Vagina (tissue), 2 donors: ENCODE measurements at regions not wholly inside any gene's neighbourhood (a gene's known extent, or its start where the extent isn't known, plus 50 kb on each side); places are given as distances from the start of the nearest gene placed in this dataset.

Source experiments
- DNase-seq, 2 donors: peaks; one replicate each; pipeline ENCODE4 v3.0.0-alpha.2; 2017; ENCODE audit errors: extremely low spot score in 2 of 2
- H3K27ac ChIP-seq: fragments of 200-600 bp; sonication (generic); one replicate; pipeline ENCODE4 v1.5.1; 2019
- H3K27me3 ChIP-seq: fragments of 200-600 bp; sonication (generic); one replicate; pipeline ENCODE4 v1.5.1; 2019
- H3K36me3 ChIP-seq, 2 donors: fragments of 200-600 bp; sonication (generic); one replicate each; pipeline ENCODE4 v1.5.1; 2017 to 2019
- H3K4me1 ChIP-seq: fragments of 200-600 bp; sonication (generic); one replicate; pipeline ENCODE4 v1.5.1; 2019
- H3K4me3 ChIP-seq, 2 donors: fragments of 200-600 bp; sonication (generic); 1 replicate in 1 of 2; 2 replicates in 1 of 2; pipeline ENCODE4 v1.5.1; 2016 to 2019
- H3K9me3 ChIP-seq: fragments of 200-600 bp; sonication (generic); one replicate; pipeline ENCODE4 v1.5.1; 2019
- POLR2A ChIP-seq, 2 donors: fragments of 450-650 bp; IDR thresholded peaks; one replicate each; pipeline ENCODE4 v1.6.1; 2017; ENCODE audit warnings: antibody characterized with exemption in 2 of 2, mild to moderate bottlenecking in 2 of 2, moderate library complexity in 2 of 2
- POLR2AphosphoS5 ChIP-seq, 2 donors: sonication (generic); formaldehyde crosslinking; IDR thresholded peaks; one replicate each; pipeline ENCODE4 v1.9.0; 2017; ENCODE audit warnings: antibody characterized with exemption in 2 of 2, mild to moderate bottlenecking in 2 of 2, low read depth in 1 of 2; ENCODE audit not compliant: insufficient read depth in 1 of 2
- intact Hi-C: fragments of 100-400 bp; cut with DNase I; formaldehyde crosslinking; loops from one replicate; pipeline ENCODE4 v1.15.1; 2023
- TF ChIP-seq, protein P1 (sequence below), 3 experiments: fragments of 450-650 bp in 2 of 3; fragments of 200-600 bp in 1 of 3; sonication (generic) in 1 of 3; IDR thresholded peaks; one replicate each; pipeline ENCODE4 v1.5.1; 2017 to 2019; ENCODE audit warnings: antibody characterized with exemption in 3 of 3, mild to moderate bottlenecking in 2 of 3, moderate library complexity in 2 of 3

DNA sequence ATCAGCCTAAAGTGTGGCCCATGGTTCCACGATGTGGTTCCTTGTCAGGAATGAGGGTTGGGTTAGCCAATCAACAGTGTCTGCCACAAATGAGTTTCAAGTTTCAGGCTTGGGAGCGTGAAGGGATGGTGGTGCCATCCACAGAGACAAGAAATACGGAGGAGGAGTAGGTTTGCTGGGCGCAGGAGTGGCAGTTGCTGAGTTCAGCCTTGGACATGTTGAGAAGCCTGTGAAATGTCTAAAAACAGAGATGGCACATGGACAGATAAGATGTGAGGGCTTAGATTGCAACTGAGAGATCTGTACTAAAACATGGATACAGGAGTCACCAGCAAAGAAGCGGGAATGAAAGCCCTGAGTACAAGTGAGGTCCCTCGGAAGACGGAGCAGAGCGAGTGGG, 481.0 kb downstream of the BCOR start:
- TF ChIP-seq POLR2AphosphoS5 (IDR thresholded peaks at IDR 0.05; ENCODE audit: insufficient read depth in 1 of 2, low read depth in 1 of 2) (no peak), POLR2A (IDR thresholded peaks at IDR 0.05) (no peak)
- TF ChIP-seq, protein P1, sequence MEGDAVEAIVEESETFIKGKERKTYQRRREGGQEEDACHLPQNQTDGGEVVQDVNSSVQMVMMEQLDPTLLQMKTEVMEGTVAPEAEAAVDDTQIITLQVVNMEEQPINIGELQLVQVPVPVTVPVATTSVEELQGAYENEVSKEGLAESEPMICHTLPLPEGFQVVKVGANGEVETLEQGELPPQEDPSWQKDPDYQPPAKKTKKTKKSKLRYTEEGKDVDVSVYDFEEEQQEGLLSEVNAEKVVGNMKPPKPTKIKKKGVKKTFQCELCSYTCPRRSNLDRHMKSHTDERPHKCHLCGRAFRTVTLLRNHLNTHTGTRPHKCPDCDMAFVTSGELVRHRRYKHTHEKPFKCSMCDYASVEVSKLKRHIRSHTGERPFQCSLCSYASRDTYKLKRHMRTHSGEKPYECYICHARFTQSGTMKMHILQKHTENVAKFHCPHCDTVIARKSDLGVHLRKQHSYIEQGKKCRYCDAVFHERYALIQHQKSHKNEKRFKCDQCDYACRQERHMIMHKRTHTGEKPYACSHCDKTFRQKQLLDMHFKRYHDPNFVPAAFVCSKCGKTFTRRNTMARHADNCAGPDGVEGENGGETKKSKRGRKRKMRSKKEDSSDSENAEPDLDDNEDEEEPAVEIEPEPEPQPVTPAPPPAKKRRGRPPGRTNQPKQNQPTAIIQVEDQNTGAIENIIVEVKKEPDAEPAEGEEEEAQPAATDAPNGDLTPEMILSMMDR (IDR thresholded peaks at IDR 0.05) = no peak
- no peaks in the 10 kb centered on the region for H3K27me3 ChIP-seq
- H3K27ac ChIP-seq = no peak overlapping the region
- H3K9me3 ChIP-seq = no peaks in the 10 kb centered on the region
- intact Hi-C loops = no loop called here
- H3K4me1 ChIP-seq = peaks cover 6% of the 10 kb centered on the region
- no peak for DNase-seq
- no peaks in the 10 kb centered on the region for H3K36me3 ChIP-seq
- no peak overlapping the region for H3K4me3 ChIP-seq

DNA sequence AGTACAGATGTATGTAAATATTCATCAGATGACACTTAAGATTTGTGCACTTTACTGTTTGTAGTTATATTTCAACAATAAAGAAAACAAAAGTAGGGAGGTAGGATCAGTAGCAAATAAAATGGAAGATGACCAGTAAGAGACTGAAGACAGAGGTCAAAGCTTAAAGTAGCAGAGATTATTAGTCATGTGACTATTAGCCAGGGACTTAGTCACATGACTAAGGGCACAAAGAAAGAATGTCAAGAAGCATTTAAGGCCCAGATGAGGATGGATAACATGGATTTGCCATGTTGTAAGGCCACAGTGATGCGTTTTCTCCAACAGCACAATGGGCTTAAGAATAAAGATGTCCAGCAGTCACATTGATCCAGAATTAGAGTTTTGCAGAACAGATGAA, 479.6 kb downstream of the BCOR start:
- H3K9me3 ChIP-seq = no peaks in the 10 kb centered on the region
- DNase-seq = no peak
- H3K27ac ChIP-seq = no peak overlapping the region
- peaks cover 6% of the 10 kb centered on the region for H3K4me1 ChIP-seq
- no peaks in the 10 kb centered on the region for H3K36me3 ChIP-seq
- no peaks in the 10 kb centered on the region for H3K27me3 ChIP-seq
- H3K4me3 ChIP-seq = no peak overlapping the region
- intact Hi-C loops = no loop called here
- TF ChIP-seq POLR2A (IDR thresholded peaks at IDR 0.05) = no peak
- TF ChIP-seq, protein P1 (IDR thresholded peaks at IDR 0.05) = no peak
- TF ChIP-seq POLR2AphosphoS5 (IDR thresholded peaks at IDR 0.05; ENCODE audit: insufficient read depth in 1 of 2, low read depth in 1 of 2) = no peak

DNA sequence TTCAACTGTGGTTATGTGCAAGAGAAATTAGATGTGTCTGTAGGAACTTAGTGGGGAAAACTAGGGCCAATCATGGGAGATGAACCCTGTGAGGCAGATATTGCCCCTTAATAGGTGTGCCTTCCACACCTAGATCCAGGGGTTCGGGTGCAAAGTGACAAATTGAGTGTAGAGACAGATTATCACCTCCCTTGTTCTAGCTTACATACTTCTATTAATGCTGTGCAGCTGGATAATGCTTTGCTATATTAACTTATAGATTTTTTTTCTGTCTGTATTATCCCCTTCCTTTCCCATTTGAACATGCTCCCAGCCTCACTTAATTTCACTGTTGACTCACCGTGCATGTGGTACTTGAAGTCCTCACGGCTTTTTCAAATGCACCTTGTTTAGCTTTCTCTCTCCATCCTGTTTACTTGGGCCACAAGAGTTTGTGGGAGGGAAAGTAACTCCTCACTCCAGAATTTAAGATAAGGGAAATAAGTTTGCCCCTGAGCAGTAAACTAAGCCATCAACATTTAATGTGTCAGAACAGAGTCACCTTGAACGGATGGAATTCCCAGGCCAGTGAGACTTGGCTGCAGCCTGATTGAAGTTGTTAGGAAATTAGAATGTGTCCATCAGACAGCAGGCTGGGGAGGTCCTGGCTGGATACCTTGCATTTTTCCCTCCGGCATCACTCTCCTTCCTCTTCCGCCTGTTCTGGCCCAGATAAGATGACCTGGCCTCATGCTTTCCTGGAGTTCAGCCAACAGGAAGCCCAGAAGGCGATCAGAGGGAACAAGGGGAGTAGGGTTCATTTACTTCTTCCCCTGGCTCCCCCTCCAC, 478.4 kb downstream of the BCOR start:
- Histone ChIP-seq H3K36me3 (no peaks in the 10 kb centered on the region), H3K4me3 (no peak overlapping the region), H3K4me1 (peaks cover 3% of the 10 kb centered on the region), H3K27ac (no peak overlapping the region), H3K27me3 (no peaks in the 10 kb centered on the region), H3K9me3 (no peaks in the 10 kb centered on the region)
- TF ChIP-seq POLR2AphosphoS5 (IDR thresholded peaks at IDR 0.05; ENCODE audit: insufficient read depth in 1 of 2, low read depth in 1 of 2) (no peak), POLR2A (IDR thresholded peaks at IDR 0.05) (no peak)
- TF ChIP-seq, protein P1 (IDR thresholded peaks at IDR 0.05) = no peak
- no peak for DNase-seq
- intact Hi-C loops = no loop called here

DNA sequence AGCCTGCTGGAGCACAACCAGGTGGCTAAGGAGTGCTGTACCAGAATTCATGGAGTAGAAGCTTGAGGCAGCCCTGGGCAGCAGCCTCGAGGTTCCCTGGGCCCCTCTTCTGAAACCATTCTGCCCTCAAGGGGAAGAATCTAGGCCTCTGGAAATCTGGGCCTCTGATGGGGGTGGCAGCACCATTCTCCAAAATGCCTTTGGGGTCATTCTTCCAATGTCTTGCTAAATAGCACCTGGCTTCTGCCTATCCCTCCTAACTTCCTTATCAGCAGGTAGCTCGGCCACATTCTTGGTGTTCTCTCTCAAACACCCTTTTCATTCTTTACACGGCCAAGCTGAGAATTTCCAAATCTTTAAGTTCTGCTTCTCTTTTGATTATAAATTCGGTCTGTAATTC, 473.6 kb downstream of the BCOR start:
- TF ChIP-seq, protein P1 (IDR thresholded peaks at IDR 0.05) = no peak
- no peak for TF ChIP-seq POLR2AphosphoS5 (IDR thresholded peaks at IDR 0.05; ENCODE audit: insufficient read depth in 1 of 2, low read depth in 1 of 2)
- no peak for TF ChIP-seq POLR2A (IDR thresholded peaks at IDR 0.05)
- Histone ChIP-seq H3K27me3 (no peaks in the 10 kb centered on the region), H3K4me1 (no peaks in the 10 kb centered on the region), H3K9me3 (no peaks in the 10 kb centered on the region), H3K36me3 (no peaks in the 10 kb centered on the region), H3K27ac (no peak overlapping the region), H3K4me3 (no peak overlapping the region)
- DNase-seq = no peak
- intact Hi-C loops = no loop called here

DNA sequence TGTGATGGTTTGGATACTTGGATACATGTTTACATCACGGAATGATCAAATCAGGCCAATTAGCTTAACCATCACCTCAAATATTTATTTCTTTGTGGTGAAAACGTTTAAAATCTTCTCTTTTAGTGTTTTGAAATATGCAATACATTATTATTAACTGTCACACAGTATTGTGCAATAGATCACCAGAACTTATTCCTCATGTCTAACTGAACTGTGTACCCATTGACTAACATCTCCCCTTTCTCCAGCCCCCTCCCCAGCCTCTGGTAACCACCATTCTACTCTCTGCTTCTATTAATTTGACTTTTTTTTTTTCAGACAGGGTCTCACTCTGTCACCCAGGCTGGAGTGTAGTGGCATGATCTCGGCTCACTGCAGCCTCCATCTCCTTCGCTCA, 471.9 kb downstream of the BCOR start:
- DNase-seq = no peak
- intact Hi-C loops = no loop called here
- Histone ChIP-seq H3K4me1 (no peaks in the 10 kb centered on the region), H3K36me3 (no peaks in the 10 kb centered on the region), H3K27ac (no peak overlapping the region), H3K4me3 (no peak overlapping the region), H3K27me3 (no peaks in the 10 kb centered on the region), H3K9me3 (no peaks in the 10 kb centered on the region)
- no peak for TF ChIP-seq POLR2A (IDR thresholded peaks at IDR 0.05)
- TF ChIP-seq, protein P1 (IDR thresholded peaks at IDR 0.05) = no peak
- TF ChIP-seq POLR2AphosphoS5 (IDR thresholded peaks at IDR 0.05; ENCODE audit: insufficient read depth in 1 of 2, low read depth in 1 of 2) = no peak
